ENCODE measurements at regions not wholly inside any gene's neighbourhood (a gene's known extent, or its start where the extent isn't known, plus 50 kb on each side); places are given as distances from the start of the nearest gene placed in this dataset.

- DNase-seq (ENCODE audit: low spot score), result no peak
These were observed 52.2 kb upstream of the SPACA1 start for GRCh38 chr6:87995461-87995860.

- no peak for DNase-seq (ENCODE audit: low spot score)
These were observed 54.3 kb upstream of the SPACA1 start for GRCh38 chr6:87993356-87993755.

GRCh38 chr6:87990871-87991270 lies 56.8 kb upstream of the SPACA1 start:
- DNase-seq (ENCODE audit: low spot score), result no peak

- no peak for DNase-seq (ENCODE audit: low spot score)
These were observed 65.5 kb upstream of the SPACA1 start for GRCh38 chr6:87982134-87982533.

GRCh38 chr6:87979737-87980136 lies 67.9 kb upstream of the SPACA1 start:
- DNase-seq (ENCODE audit: low spot score), result no peak

- DNase-seq (ENCODE audit: low spot score), result no peak
These were observed 71.0 kb upstream of the SPACA1 start for GRCh38 chr6:87976616-87977015.

- DNase-seq (ENCODE audit: low spot score), result no peak
These were observed 72.1 kb upstream of the SPACA1 start for GRCh38 chr6:87975561-87975960.

- no peak for DNase-seq (ENCODE audit: low spot score)
These were observed 75.4 kb upstream of the SPACA1 start for GRCh38 chr6:87972279-87972678.

- no peak for DNase-seq (ENCODE audit: low spot score)
These were observed 75.9 kb upstream of the SPACA1 start for GRCh38 chr6:87971605-87972262.

- peak; percentile 20 for DNase-seq (ENCODE audit: low spot score)
These were observed 79.0 kb upstream of the SPACA1 start for GRCh38 chr6:87968435-87969278.

GRCh38 chr6:87965806-87966205 lies 81.8 kb upstream of the SPACA1 start:
- no peak for DNase-seq (ENCODE audit: low spot score)

GRCh38 chr6:87959083-87959482 lies 88.6 kb upstream of the SPACA1 start:
- no peak for DNase-seq (ENCODE audit: low spot score)

- DNase-seq (ENCODE audit: low spot score), result no peak
These were observed 95.9 kb upstream of the SPACA1 start for GRCh38 chr6:87951751-87952150.

GRCh38 chr6:87950614-87951013 lies 97.0 kb upstream of the SPACA1 start:
- no peak for DNase-seq (ENCODE audit: low spot score)

- DNase-seq (ENCODE audit: low spot score), result no peak
These were observed 98.4 kb upstream of the SPACA1 start for GRCh38 chr6:87949194-87949593.

GRCh38 chr6:87946669-87947068 lies 101.0 kb upstream of the SPACA1 start:
- DNase-seq (ENCODE audit: low spot score), result no peak

GRCh38 chr6:87945966-87946365 lies 101.7 kb upstream of the SPACA1 start:
- no peak for DNase-seq (ENCODE audit: low spot score)

- peak; percentile 29 for DNase-seq (ENCODE audit: low spot score)
These were observed 102.5 kb upstream of the SPACA1 start for GRCh38 chr6:87945181-87945580.

GRCh38 chr6:87944541-87944954 lies 103.1 kb upstream of the SPACA1 start:
- DNase-seq (ENCODE audit: low spot score), result peak; percentile 14

- no peak for DNase-seq (ENCODE audit: low spot score)
These were observed 104.5 kb upstream of the SPACA1 start for GRCh38 chr6:87943191-87943590.

GRCh38 chr6:87941556-87942358 lies 105.9 kb upstream of the SPACA1 start:
- no peak for DNase-seq (ENCODE audit: low spot score)

GRCh38 chr6:87939776-87940175 lies 107.9 kb upstream of the SPACA1 start:
- no peak for DNase-seq (ENCODE audit: low spot score)

- no peak for DNase-seq (ENCODE audit: low spot score)
These were observed 109.4 kb upstream of the SPACA1 start for GRCh38 chr6:87938287-87938686.

Measured in putamen (tissue), 1 donor.